ENCODE measurements at regions not wholly inside any gene's neighbourhood (a gene's known extent, or its start where the extent isn't known, plus 50 kb on each side); places are given as distances from the start of the nearest gene placed in this dataset.

DNA sequence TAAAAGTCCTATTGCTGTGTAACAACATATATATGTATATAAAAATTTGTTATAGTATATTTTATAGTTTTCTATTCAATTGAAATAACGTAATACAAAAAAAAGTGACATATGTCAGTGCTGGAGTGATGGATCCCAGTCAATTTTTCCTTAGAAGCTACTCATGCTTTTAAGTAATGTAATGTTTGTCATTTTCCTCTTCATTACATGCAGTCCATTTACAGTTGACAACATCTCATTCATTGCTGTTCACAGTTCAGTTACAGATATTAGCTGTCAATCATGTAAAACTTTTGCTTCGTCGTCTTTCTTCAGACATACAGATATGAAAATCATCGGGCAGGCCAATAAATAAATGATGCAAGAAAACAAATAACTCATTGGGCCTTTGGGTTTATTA is 525.1 kb upstream of the PRR20A start:
- TF ChIP-seq, protein P1, sequence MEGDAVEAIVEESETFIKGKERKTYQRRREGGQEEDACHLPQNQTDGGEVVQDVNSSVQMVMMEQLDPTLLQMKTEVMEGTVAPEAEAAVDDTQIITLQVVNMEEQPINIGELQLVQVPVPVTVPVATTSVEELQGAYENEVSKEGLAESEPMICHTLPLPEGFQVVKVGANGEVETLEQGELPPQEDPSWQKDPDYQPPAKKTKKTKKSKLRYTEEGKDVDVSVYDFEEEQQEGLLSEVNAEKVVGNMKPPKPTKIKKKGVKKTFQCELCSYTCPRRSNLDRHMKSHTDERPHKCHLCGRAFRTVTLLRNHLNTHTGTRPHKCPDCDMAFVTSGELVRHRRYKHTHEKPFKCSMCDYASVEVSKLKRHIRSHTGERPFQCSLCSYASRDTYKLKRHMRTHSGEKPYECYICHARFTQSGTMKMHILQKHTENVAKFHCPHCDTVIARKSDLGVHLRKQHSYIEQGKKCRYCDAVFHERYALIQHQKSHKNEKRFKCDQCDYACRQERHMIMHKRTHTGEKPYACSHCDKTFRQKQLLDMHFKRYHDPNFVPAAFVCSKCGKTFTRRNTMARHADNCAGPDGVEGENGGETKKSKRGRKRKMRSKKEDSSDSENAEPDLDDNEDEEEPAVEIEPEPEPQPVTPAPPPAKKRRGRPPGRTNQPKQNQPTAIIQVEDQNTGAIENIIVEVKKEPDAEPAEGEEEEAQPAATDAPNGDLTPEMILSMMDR (IDR thresholded peaks at IDR 0.05) = no peak
- TF ChIP-seq POLR2A (IDR thresholded peaks at IDR 0.05) (no peak), EP300 (IDR thresholded peaks at IDR 0.05) (no peak)

All from suprapubic skin (tissue), 3 donors.